ENCODE measurements at regions not wholly inside any gene's neighbourhood (a gene's known extent, or its start where the extent isn't known, plus 50 kb on each side); places are given as distances from the start of the nearest gene placed in this dataset.

GRCh38 chr3:189001559-189001958 lies 170.2 kb upstream of the TPRG1 start:
- Mint-ChIP-seq H3K4me3 (no peak overlapping the region), H3K4me1 (no peaks in the 10 kb centered on the region), H3K36me3 (ENCODE audit: low read depth) (no peaks in the 10 kb centered on the region), H3K9me3 (no peaks in the 10 kb centered on the region), H3K27me3 (ENCODE audit: insufficient read depth) (no peaks in the 10 kb centered on the region), H3K27ac (no peak overlapping the region)
- no peaks in the 10 kb centered on the region for H3K9me3 ChIP-seq (ENCODE audit: control insufficient read depth, low read length)
- H3K4me3 ChIP-seq (ENCODE audit: low read length), result no peak overlapping the region
- H3K27me3 ChIP-seq (ENCODE audit: control insufficient read depth, insufficient read depth, low read length, poor library complexity, severe bottlenecking), result no peaks in the 10 kb centered on the region
- no peak for DNase-seq
- H3K27ac ChIP-seq (ENCODE audit: low read depth, low read length), result no peak overlapping the region
- H3K4me1 ChIP-seq (ENCODE audit: control insufficient read depth, insufficient read depth, low read length), result no peaks in the 10 kb centered on the region
- TF ChIP-seq, protein P1, sequence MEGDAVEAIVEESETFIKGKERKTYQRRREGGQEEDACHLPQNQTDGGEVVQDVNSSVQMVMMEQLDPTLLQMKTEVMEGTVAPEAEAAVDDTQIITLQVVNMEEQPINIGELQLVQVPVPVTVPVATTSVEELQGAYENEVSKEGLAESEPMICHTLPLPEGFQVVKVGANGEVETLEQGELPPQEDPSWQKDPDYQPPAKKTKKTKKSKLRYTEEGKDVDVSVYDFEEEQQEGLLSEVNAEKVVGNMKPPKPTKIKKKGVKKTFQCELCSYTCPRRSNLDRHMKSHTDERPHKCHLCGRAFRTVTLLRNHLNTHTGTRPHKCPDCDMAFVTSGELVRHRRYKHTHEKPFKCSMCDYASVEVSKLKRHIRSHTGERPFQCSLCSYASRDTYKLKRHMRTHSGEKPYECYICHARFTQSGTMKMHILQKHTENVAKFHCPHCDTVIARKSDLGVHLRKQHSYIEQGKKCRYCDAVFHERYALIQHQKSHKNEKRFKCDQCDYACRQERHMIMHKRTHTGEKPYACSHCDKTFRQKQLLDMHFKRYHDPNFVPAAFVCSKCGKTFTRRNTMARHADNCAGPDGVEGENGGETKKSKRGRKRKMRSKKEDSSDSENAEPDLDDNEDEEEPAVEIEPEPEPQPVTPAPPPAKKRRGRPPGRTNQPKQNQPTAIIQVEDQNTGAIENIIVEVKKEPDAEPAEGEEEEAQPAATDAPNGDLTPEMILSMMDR (conservative IDR thresholded peaks at IDR 0.05), result no peak
- H3K36me3 ChIP-seq (ENCODE audit: control insufficient read depth, insufficient read depth, low read length), result no peaks in the 10 kb centered on the region
- H3K9ac ChIP-seq (ENCODE audit: extremely low read depth, low read length, poor library complexity, severe bottlenecking), result no peak overlapping the region

DNA sequence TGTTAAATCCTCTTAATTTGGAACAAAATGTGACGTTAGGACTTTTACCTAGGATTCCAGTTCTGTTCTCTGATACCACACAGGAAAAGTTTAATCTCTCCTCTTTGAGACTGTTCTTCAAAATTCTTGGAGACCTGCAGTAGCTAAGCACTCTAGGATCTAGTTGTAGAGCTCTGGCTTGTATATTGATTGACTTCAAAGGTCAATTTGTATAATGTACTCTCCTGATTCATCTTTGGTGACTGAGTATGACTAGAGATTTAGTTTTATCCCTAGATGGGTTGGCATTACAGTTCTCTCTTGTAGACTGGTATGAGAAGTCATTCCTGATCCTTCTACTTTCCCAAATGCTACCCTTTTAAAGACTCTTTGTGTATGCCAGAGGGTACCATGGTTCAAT lies 168.4 kb upstream of the TPRG1 start:
- TF ChIP-seq, protein P1 (conservative IDR thresholded peaks at IDR 0.05), result no peak
- WGBS, 2 experiments (ENCODE audit: insufficient coverage in 1 of 2, insufficient read length in 1 of 2), result 86% methylated on average over 1 of the region's 1 CpG

GRCh38 chr3:189013224-189013888 lies 158.4 kb upstream of the TPRG1 start:
- H3K9me3 Mint-ChIP-seq, result peaks cover 59% of the 10 kb centered on the region

More for the DNA sequence above, 168.4 kb upstream of the TPRG1 start:
- Mint-ChIP-seq H3K4me3 (no peak overlapping the region), H3K4me1 (no peaks in the 10 kb centered on the region), H3K27ac (no peak overlapping the region), H3K27me3 (ENCODE audit: insufficient read depth) (no peaks in the 10 kb centered on the region), H3K9me3 (no peaks in the 10 kb centered on the region), H3K36me3 (ENCODE audit: low read depth) (no peaks in the 10 kb centered on the region)
- H3K4me1 ChIP-seq (ENCODE audit: control insufficient read depth, insufficient read depth, low read length), result no peaks in the 10 kb centered on the region
- H3K4me3 ChIP-seq (ENCODE audit: low read length), result no peak overlapping the region
- no peaks in the 10 kb centered on the region for H3K9me3 ChIP-seq (ENCODE audit: control insufficient read depth, low read length)
- no peak overlapping the region for H3K27ac ChIP-seq (ENCODE audit: low read depth, low read length)
- H3K36me3 ChIP-seq (ENCODE audit: control insufficient read depth, insufficient read depth, low read length), result no peaks in the 10 kb centered on the region
- no peak for DNase-seq
- no peaks in the 10 kb centered on the region for H3K27me3 ChIP-seq (ENCODE audit: control insufficient read depth, insufficient read depth, low read length, poor library complexity, severe bottlenecking)
- H3K9ac ChIP-seq (ENCODE audit: extremely low read depth, low read length, poor library complexity, severe bottlenecking), result no peak overlapping the region

More at GRCh38 chr3:189013224-189013888, 158.4 kb upstream of the TPRG1 start:
- Histone ChIP-seq H3K27ac (ENCODE audit: low read depth, low read length) (no peak overlapping the region), H3K36me3 (ENCODE audit: control insufficient read depth, insufficient read depth, low read length) (no peaks in the 10 kb centered on the region), H3K27me3 (ENCODE audit: control insufficient read depth, insufficient read depth, low read length, poor library complexity, severe bottlenecking) (no peaks in the 10 kb centered on the region), H3K9ac (ENCODE audit: extremely low read depth, low read length, poor library complexity, severe bottlenecking) (no peak overlapping the region), H3K4me1 (ENCODE audit: control insufficient read depth, insufficient read depth, low read length) (no peaks in the 10 kb centered on the region), H3K4me3 (ENCODE audit: low read length) (no peak overlapping the region), H3K9me3 (ENCODE audit: control insufficient read depth, low read length) (peaks cover 6% of the 10 kb centered on the region)
- Mint-ChIP-seq H3K36me3 (ENCODE audit: low read depth) (no peaks in the 10 kb centered on the region), H3K4me1 (no peaks in the 10 kb centered on the region), H3K27ac (no peak overlapping the region), H3K4me3 (no peak overlapping the region), H3K27me3 (ENCODE audit: insufficient read depth) (peaks cover 4% of the 10 kb centered on the region)
- DNase-seq, result no peak
- TF ChIP-seq, protein P1 (conservative IDR thresholded peaks at IDR 0.05), result no peak

Data from endodermal cell (in vitro differentiated cells).